Suppressor macrophage treated with lipopolysaccharide for 4 hours (primary cell): ENCODE measurements at regions not wholly inside any gene's neighbourhood (a gene's known extent, or its start where the extent isn't known, plus 50 kb on each side); places are given as distances from the start of the nearest gene placed in this dataset.

Source experiments
- DNase-seq: peaks from one replicate; pipeline ENCODE4 v3.0.0-alpha.2; 2020

GRCh38 chr2:60659026-60659425, 97.0 kb upstream of the PAPOLG start:
- DNase-seq, result no peak

- DNase-seq, result peak; percentile 23
Observed at GRCh38 chr2:60661073-60661738, 94.9 kb upstream of the PAPOLG start.

GRCh38 chr2:60662781-60663180, 93.3 kb upstream of the PAPOLG start:
- peak; percentile 84 for DNase-seq

- no peak for DNase-seq
Observed at GRCh38 chr2:60671966-60672365, 84.1 kb upstream of the PAPOLG start.

GRCh38 chr2:60674524-60675165, 81.4 kb upstream of the PAPOLG start:
- DNase-seq, result peak; percentile 89

- DNase-seq, result no peak
Observed at GRCh38 chr2:60675301-60675700, 80.8 kb upstream of the PAPOLG start.

GRCh38 chr2:60676706-60677330, 79.2 kb upstream of the PAPOLG start:
- peak; percentile 30 for DNase-seq

GRCh38 chr2:60677356-60677755, 78.7 kb upstream of the PAPOLG start:
- DNase-seq, result no peak

- DNase-seq, result no peak
Observed at GRCh38 chr2:60678551-60678950, 77.5 kb upstream of the PAPOLG start.

- no peak for DNase-seq
Observed at GRCh38 chr2:60679036-60679780, 76.9 kb upstream of the PAPOLG start.

- DNase-seq, result no peak
Observed at GRCh38 chr2:60693551-60693950, 62.5 kb upstream of the PAPOLG start.

- DNase-seq, result no peak
Observed at GRCh38 chr2:60695793-60696192, 60.3 kb upstream of the PAPOLG start.

- DNase-seq, result no peak
Observed at GRCh38 chr2:60699617-60700016, 56.5 kb upstream of the PAPOLG start.

- DNase-seq, result no peak
Observed at GRCh38 chr2:60706021-60706420, 50.0 kb upstream of the PAPOLG start.
